Gastrocnemius medialis (tissue), 4 donors: ENCODE measurements at regions not wholly inside any gene's neighbourhood (a gene's known extent, or its start where the extent isn't known, plus 50 kb on each side); places are given as distances from the start of the nearest gene placed in this dataset.

Source experiments
- ATAC-seq, 2 donors: fragments of 150-250 bp; one replicate each; pipeline ENCODE4 v1.9.1; 2016
- DNase-seq, 2 donors: peaks; one replicate each; pipeline ENCODE4 v3.0.0-alpha.2; 2019
- H3K27ac ChIP-seq, 4 donors: fragments of 200-600 bp; sonication (generic); 1 replicate in 1 of 4; 2 replicates in 3 of 4; pipeline ENCODE4 v1.5.1; 2016 to 2018; ENCODE audit warnings: mild to moderate bottlenecking in 2 of 4, moderate library complexity in 1 of 4
- H3K27me3 ChIP-seq, 3 donors: fragments of 200-600 bp; sonication (generic) in 2 of 3; 1 replicate in 1 of 3; 2 replicates in 2 of 3; pipeline versions ENCODE4 v1.5.1 to v1.6.0; 2016 to 2019; ENCODE audit warnings: mild to moderate bottlenecking in 1 of 3, moderate library complexity in 1 of 3
- H3K36me3 ChIP-seq, 2 donors: fragments of 200-600 bp; sonication (generic) in 1 of 2; one replicate each; pipeline ENCODE4 v1.5.1; 2017 to 2018
- H3K4me1 ChIP-seq, 2 donors: fragments of 200-600 bp; sonication (generic) in 1 of 2; one replicate each; pipeline ENCODE4 v1.5.1; 2016 to 2017; ENCODE audit warnings: mild to moderate bottlenecking in 2 of 2
- H3K4me3 ChIP-seq, 4 donors: fragments of 200-600 bp; sonication (generic) in 3 of 4; 1 replicate in 1 of 4; 2 replicates in 3 of 4; pipeline ENCODE4 v1.5.1; 2016 to 2019; ENCODE audit warnings: mild to moderate bottlenecking in 2 of 4
- H3K9me3 ChIP-seq, 3 donors: fragments of 200-600 bp; sonication (generic) in 2 of 3; 1 replicate in 1 of 3; 2 replicates in 2 of 3; pipeline ENCODE4 v1.5.1; 2016 to 2019
- CTCF ChIP-seq, 5 experiments: fragments of 450-650 bp in 3 of 5; fragments of 200-600 bp in 2 of 5; sonication (generic) in 2 of 5; IDR thresholded peaks in 4 of 5; conservative IDR thresholded peaks in 1 of 5; 1 replicate in 4 of 5; 2 replicates in 1 of 5; pipeline ENCODE4 v1.5.1; 2016 to 2019; ENCODE audit warnings: antibody characterized with exemption in 5 of 5, mild to moderate bottlenecking in 3 of 5, moderate library complexity in 3 of 5
- POLR2A ChIP-seq, 2 donors: fragments of 450-650 bp; IDR thresholded peaks; one replicate each; pipeline ENCODE4 v1.6.1; 2017; ENCODE audit warnings: antibody characterized with exemption in 2 of 2, mild to moderate bottlenecking in 2 of 2, moderate library complexity in 2 of 2
- in situ Hi-C, 4 donors: fragments of 200-750 bp; cut with MboI; loops; one replicate each; pipeline versions ENCODE4 v1.15.0 to v1.8.0; 2017; ENCODE audit warnings: low sequenced_read_pairs in 4 of 4
- intact Hi-C: fragments of 100-400 bp; cut with DNase I; formaldehyde crosslinking; loops from one replicate; pipeline ENCODE4 v1.15.1; 2023; ENCODE audit warnings: low total_unique reads

GRCh38 chr16:73879621-73880020 lies 417.0 kb upstream of the PSMD7 start:
- Histone ChIP-seq H3K4me1 (no peaks in the 10 kb centered on the region), H3K27me3 (no peaks in the 10 kb centered on the region), H3K36me3 (no peaks in the 10 kb centered on the region), H3K9me3 (no peaks in the 10 kb centered on the region), H3K4me3 (no peak overlapping the region), H3K27ac (no peak overlapping the region)
- in situ Hi-C loops (loop anchor here in 1 of 4 donors (10.0 to 25.0 kb wide), 2 partner anchors 167 to 315 kb away; no protein-coding TSS in a partner anchor), intact Hi-C loops (loop anchor here (2.0 to 5.0 kb wide), 2 partner anchors 315 to 1477 kb away; no protein-coding TSS in a partner anchor)
- no peak for TF ChIP-seq POLR2A (IDR thresholded peaks at IDR 0.05)
- TF ChIP-seq CTCF (IDR thresholded peaks at IDR 0.05 in 4 of 5, conservative IDR thresholded peaks at IDR 0.05 in 1 of 5) = no peak
- no peak for ATAC-seq
- DNase-seq = no peak

DNA sequence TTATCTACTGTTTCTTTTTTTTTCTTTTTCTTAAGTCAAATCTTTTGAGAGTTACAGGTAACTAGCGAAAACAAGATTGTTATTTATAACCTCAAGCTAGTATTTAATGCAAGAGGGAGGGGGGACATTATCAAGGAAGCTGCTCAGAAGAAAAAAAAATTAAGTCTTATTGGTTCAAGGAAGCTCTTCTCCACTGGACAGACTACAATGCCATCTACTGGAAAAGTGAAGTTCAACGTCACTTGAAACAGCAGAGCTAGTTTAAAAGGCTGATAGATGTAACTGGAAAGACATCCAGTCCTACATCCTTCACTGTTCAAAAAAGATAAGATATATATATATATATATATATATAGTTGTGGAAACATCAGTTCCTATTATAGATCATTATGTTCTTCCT lies 418.0 kb upstream of the PSMD7 start:
- ATAC-seq (peak; percentile 68 to 75), DNase-seq (no peak)
- no peak overlapping the region for H3K4me3 ChIP-seq
- peak in 4 of 5 experiments; percentile 39 to 66 (median 52) for TF ChIP-seq CTCF (IDR thresholded peaks at IDR 0.05 in 4 of 5, conservative IDR thresholded peaks at IDR 0.05 in 1 of 5)
- no peak for TF ChIP-seq POLR2A (IDR thresholded peaks at IDR 0.05)
- in situ Hi-C loops (loop anchor here in 1 of 4 donors (25.0 kb wide), 1 partner anchor 166 kb away; no protein-coding TSS in a partner anchor), intact Hi-C loops (loop anchor here (2.0 to 5.0 kb wide), 2 partner anchors 314 to 1476 kb away; no protein-coding TSS in a partner anchor)
- H3K27me3 ChIP-seq = no peaks in the 10 kb centered on the region
- H3K9me3 ChIP-seq = no peaks in the 10 kb centered on the region
- no peak overlapping the region for H3K27ac ChIP-seq
- H3K36me3 ChIP-seq = no peaks in the 10 kb centered on the region
- no peaks in the 10 kb centered on the region for H3K4me1 ChIP-seq

DNA sequence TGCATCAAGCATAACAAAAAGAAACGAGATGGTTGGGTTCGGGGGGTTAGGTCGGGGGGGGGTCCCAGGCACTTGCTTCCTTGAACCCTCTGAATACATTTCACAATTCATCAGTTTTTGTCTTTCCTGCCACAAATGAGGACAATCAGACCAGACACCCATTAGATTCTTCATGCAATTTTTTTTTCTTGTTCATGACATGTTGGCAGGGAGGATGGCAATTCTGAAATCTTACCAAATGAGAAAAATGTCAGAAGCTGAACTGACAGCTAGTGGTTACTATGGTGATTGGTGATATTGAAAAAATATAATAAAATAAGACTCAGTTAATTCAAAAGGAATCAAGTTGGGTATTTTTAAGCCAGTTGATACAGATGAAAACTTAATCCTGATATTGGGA lies 419.5 kb upstream of the PSMD7 start:
- Histone ChIP-seq H3K36me3 (no peaks in the 10 kb centered on the region), H3K9me3 (no peaks in the 10 kb centered on the region), H3K27ac (no peak overlapping the region), H3K4me3 (no peak overlapping the region), H3K4me1 (no peaks in the 10 kb centered on the region), H3K27me3 (no peaks in the 10 kb centered on the region)
- TF ChIP-seq POLR2A (IDR thresholded peaks at IDR 0.05) = no peak
- TF ChIP-seq CTCF (IDR thresholded peaks at IDR 0.05 in 4 of 5, conservative IDR thresholded peaks at IDR 0.05 in 1 of 5) = no peak
- ATAC-seq (no peak), DNase-seq (no peak)
- intact Hi-C loops (loop anchor here (2.0 to 5.0 kb wide), 3 partner anchors 162 to 1475 kb away; no protein-coding TSS in a partner anchor), in situ Hi-C loops (loop anchor here in 1 of 4 donors (25.0 kb wide), 1 partner anchor 165 kb away; no protein-coding TSS in a partner anchor)

DNA sequence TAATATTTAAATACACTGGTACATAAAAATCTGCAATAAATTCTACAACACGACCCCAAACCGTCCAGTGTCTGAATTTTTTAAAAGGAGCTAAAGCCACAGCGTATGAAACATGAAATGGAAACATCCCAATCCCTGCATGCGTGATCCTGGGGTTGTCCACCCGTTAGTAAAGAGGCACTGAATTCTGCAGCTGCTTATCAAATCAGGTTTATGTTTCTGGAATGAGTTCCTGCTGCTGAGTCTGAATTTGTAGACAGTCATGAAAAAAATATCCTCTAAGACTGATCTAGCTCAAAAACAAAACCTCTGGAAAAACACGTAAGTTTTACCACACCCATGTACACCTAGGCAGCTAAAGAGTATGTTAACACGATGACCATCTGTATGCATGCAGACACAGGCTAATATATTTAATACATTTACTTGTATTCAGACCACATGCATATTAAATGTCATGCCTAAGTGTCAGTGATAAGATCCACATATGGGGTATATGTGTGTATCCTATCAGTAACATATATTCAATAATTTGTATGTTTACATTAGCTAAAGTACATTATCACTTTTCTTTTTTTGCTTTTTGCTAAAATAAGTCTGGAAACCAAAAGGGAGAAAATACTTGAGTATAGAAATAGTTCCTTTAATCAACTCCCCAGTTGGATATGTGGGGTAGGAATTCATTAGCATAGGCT lies 420.5 kb upstream of the PSMD7 start:
- in situ Hi-C loops = loop anchor here in 1 of 4 donors (25.0 kb wide), 1 partner anchor 164 kb away; no protein-coding TSS in a partner anchor
- H3K4me3 ChIP-seq = no peak overlapping the region
- intact Hi-C loops = loop anchor here (2.0 to 5.0 kb wide), 3 partner anchors 161 to 1474 kb away; no protein-coding TSS in a partner anchor
- H3K4me1 ChIP-seq = no peaks in the 10 kb centered on the region
- no peaks in the 10 kb centered on the region for H3K27me3 ChIP-seq
- H3K9me3 ChIP-seq = no peaks in the 10 kb centered on the region
- no peak for ATAC-seq
- H3K36me3 ChIP-seq = no peaks in the 10 kb centered on the region
- H3K27ac ChIP-seq = no peak overlapping the region
- no peak for DNase-seq
- TF ChIP-seq CTCF (IDR thresholded peaks at IDR 0.05 in 4 of 5, conservative IDR thresholded peaks at IDR 0.05 in 1 of 5) = no peak
- no peak for TF ChIP-seq POLR2A (IDR thresholded peaks at IDR 0.05)
